Mucosa of rectum (tissue), 2 donors: ENCODE measurements at regions not wholly inside any gene's neighbourhood (a gene's known extent, or its start where the extent isn't known, plus 50 kb on each side); places are given as distances from the start of the nearest gene placed in this dataset.

Source experiments
- H3K27ac ChIP-seq, 2 donors: one replicate each; pipeline ENCODE4 v1.7.0; 2013; ENCODE audit warnings: inconsistent platforms in 2 of 2, low read depth in 2 of 2, low read length in 2 of 2
- H3K27me3 ChIP-seq, 2 donors: one replicate each; pipeline ENCODE4 v1.7.0; 2013; ENCODE audit warnings: low read length in 2 of 2; ENCODE audit not compliant: control insufficient read depth in 2 of 2, insufficient read depth in 2 of 2
- H3K36me3 ChIP-seq, 2 donors: one replicate each; pipeline ENCODE4 v1.7.0; 2013; ENCODE audit warnings: low read length in 2 of 2; ENCODE audit not compliant: control insufficient read depth in 2 of 2, insufficient read depth in 2 of 2
- H3K4me1 ChIP-seq, 2 donors: one replicate each; pipeline ENCODE4 v1.7.0; 2013; ENCODE audit warnings: low read length in 2 of 2, mild to moderate bottlenecking in 1 of 2; ENCODE audit not compliant: control insufficient read depth in 2 of 2, insufficient read depth in 2 of 2
- H3K4me3 ChIP-seq, 2 donors: one replicate each; pipeline ENCODE4 v1.7.0; 2013; ENCODE audit warnings: low read length in 2 of 2
- H3K9ac ChIP-seq, 2 donors: one replicate each; pipeline ENCODE4 v1.7.0; 2013; ENCODE audit warnings: low read length in 2 of 2, low read depth in 1 of 2, mild to moderate bottlenecking in 1 of 2
- H3K9me3 ChIP-seq, 2 donors: one replicate each; pipeline ENCODE4 v1.7.0; 2013; ENCODE audit warnings: low read length in 2 of 2; ENCODE audit not compliant: control insufficient read depth in 2 of 2
- donor health status: healthy.
- donor health status: Normal muscosa, but diverticular disease.

- no peak overlapping the region for H3K27ac ChIP-seq
- H3K36me3 ChIP-seq: no peaks in the 10 kb centered on the region
- no peaks in the 10 kb centered on the region for H3K4me1 ChIP-seq
- no peak overlapping the region for H3K9ac ChIP-seq
- peaks cover 4 to 17% of the 10 kb centered on the region in 2 donors for H3K9me3 ChIP-seq
- no peaks in the 10 kb centered on the region for H3K27me3 ChIP-seq
- H3K4me3 ChIP-seq: no peak overlapping the region
Observed at GRCh38 chr12:34287986-34288962, 266.0 kb downstream of the ALG10 start.

GRCh38 chr12:34288963-34289345 lies 266.7 kb downstream of the ALG10 start:
- H3K27ac ChIP-seq: no peak overlapping the region
- H3K9ac ChIP-seq: no peak overlapping the region
- no peaks in the 10 kb centered on the region for H3K27me3 ChIP-seq
- H3K4me3 ChIP-seq: no peak overlapping the region
- H3K9me3 ChIP-seq: peaks cover 4 to 17% of the 10 kb centered on the region in 2 donors
- H3K4me1 ChIP-seq: no peaks in the 10 kb centered on the region
- no peaks in the 10 kb centered on the region for H3K36me3 ChIP-seq

GRCh38 chr12:34289431-34290380 lies 267.4 kb downstream of the ALG10 start:
- Histone ChIP-seq H3K4me1 (no peaks in the 10 kb centered on the region), H3K4me3 (no peak overlapping the region), H3K36me3 (no peaks in the 10 kb centered on the region), H3K9ac (no peak overlapping the region), H3K9me3 (peaks cover 4 to 17% of the 10 kb centered on the region in 2 donors), H3K27me3 (no peaks in the 10 kb centered on the region), H3K27ac (no peak overlapping the region)

GRCh38 chr12:34290381-34290995 lies 268.2 kb downstream of the ALG10 start:
- Histone ChIP-seq H3K4me1 (no peaks in the 10 kb centered on the region), H3K27me3 (no peaks in the 10 kb centered on the region), H3K36me3 (no peaks in the 10 kb centered on the region), H3K27ac (no peak overlapping the region), H3K4me3 (no peak overlapping the region), H3K9me3 (peaks cover 0 to 16% of the 10 kb centered on the region in 2 donors), H3K9ac (no peak overlapping the region)

GRCh38 chr12:34291001-34291400 lies 268.7 kb downstream of the ALG10 start:
- H3K27ac ChIP-seq: no peak overlapping the region
- H3K9ac ChIP-seq: no peak overlapping the region
- peaks cover 0 to 13% of the 10 kb centered on the region in 2 donors for H3K9me3 ChIP-seq
- no peak overlapping the region for H3K4me3 ChIP-seq
- no peaks in the 10 kb centered on the region for H3K36me3 ChIP-seq
- H3K27me3 ChIP-seq: no peaks in the 10 kb centered on the region
- no peaks in the 10 kb centered on the region for H3K4me1 ChIP-seq

GRCh38 chr12:34291426-34291901 lies 269.2 kb downstream of the ALG10 start:
- no peak overlapping the region for H3K9ac ChIP-seq
- H3K27ac ChIP-seq: no peak overlapping the region
- peaks cover 0 to 9% of the 10 kb centered on the region in 2 donors for H3K9me3 ChIP-seq

GRCh38 chr12:34292736-34293625 lies 270.7 kb downstream of the ALG10 start:
- Histone ChIP-seq H3K36me3 (no peaks in the 10 kb centered on the region), H3K27ac (no peak overlapping the region), H3K9me3 (peaks cover 0 to 3% of the 10 kb centered on the region in 2 donors), H3K27me3 (no peaks in the 10 kb centered on the region), H3K4me3 (no peak overlapping the region), H3K9ac (no peak overlapping the region), H3K4me1 (no peaks in the 10 kb centered on the region)

More at GRCh38 chr12:34291426-34291901, 269.2 kb downstream of the ALG10 start:
- Histone ChIP-seq H3K27me3 (no peaks in the 10 kb centered on the region), H3K36me3 (no peaks in the 10 kb centered on the region), H3K4me1 (no peaks in the 10 kb centered on the region), H3K4me3 (no peak overlapping the region)

- no peaks in the 10 kb centered on the region for H3K36me3 ChIP-seq
- H3K27ac ChIP-seq: no peak overlapping the region
- no peak overlapping the region for H3K4me3 ChIP-seq
- H3K9ac ChIP-seq: no peak overlapping the region
- H3K27me3 ChIP-seq: no peaks in the 10 kb centered on the region
- no peaks in the 10 kb centered on the region for H3K4me1 ChIP-seq
- peaks cover 0 to 3% of the 10 kb centered on the region in 2 donors for H3K9me3 ChIP-seq
Observed at GRCh38 chr12:34294137-34294536, 271.8 kb downstream of the ALG10 start.
